ENCODE measurements at regions not wholly inside any gene's neighbourhood (a gene's known extent, or its start where the extent isn't known, plus 50 kb on each side); places are given as distances from the start of the nearest gene placed in this dataset.

DNA sequence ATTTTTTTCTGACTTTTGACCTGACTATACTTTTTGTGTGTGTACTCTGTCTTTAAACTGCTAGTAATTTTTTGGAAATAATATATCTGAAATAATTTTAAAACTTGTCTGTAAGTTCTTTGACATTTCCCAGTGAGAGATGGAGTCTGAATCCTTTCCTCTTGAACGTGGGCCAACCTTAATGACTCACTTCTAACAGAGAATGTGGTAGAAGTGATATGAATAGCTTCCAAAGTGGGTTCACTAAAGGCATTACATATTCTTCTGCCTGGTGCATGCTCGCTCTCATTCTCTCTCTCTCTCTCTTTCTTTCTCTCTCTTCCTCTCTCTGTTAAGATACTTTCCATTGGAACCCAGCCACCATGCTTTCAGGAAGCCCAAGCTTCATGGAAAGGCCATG is 108.7 kb upstream of the FERMT1 start:
- no peak for DNase-seq (ENCODE audit: low read depth)
- TF ChIP-seq CTCF (IDR thresholded peaks at IDR 0.05; ENCODE audit: control insufficient read depth, extremely low read depth, insufficient read depth) = no peak
- no peak overlapping the region for H3K4me3 ChIP-seq (ENCODE audit: low read depth, low read length)

DNA sequence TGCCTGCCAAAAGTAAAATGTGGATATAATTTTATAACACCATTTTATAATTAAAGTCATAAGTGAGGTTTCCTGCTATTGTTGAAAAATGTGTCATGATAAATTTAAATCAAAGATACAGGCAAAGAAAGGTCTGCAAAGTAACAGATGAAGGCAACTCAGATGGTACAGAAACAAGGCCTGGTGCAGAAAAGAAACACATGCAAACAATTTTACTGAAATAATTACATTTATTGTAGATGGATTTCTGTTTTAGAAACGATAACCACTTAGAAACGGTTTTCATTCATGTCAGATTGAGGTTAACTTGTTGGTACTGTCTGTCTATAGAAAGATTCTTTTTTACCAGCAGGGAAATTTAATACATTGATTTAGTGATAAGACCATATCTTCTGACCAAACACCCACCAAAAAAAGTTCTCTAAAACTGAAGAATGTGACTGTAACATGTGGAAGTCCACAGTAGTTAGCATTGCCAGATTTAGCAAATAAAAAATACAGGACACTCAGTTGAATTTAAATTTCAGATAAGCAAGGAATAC is 105.5 kb upstream of the FERMT1 start:
- no peak for DNase-seq (ENCODE audit: low read depth)
- H3K4me3 ChIP-seq (ENCODE audit: low read depth, low read length) = no peak overlapping the region
- no peak for TF ChIP-seq CTCF (IDR thresholded peaks at IDR 0.05; ENCODE audit: control insufficient read depth, extremely low read depth, insufficient read depth)

DNA sequence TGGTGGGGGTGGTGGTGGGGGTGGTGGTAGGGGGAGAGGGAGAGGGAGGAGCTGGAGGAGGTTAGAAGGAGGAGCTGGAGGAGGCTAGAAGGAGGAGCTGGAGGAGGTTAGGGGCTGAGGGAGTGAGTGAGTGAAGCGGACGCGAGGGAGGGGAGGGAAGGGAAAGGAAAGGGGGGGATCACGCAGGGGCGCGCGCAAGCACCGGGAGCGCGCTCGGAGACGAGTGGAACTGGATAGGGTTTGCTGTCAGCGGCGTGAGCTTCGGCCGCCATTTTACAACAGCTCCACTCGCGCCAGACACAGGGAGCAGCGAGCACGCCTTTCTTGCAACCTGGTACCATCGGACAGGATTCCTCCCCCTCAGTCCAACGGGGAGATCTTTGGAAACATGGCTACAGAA is 90.5 kb upstream of the FERMT1 start:
- TF ChIP-seq CTCF (IDR thresholded peaks at IDR 0.05; ENCODE audit: control insufficient read depth, extremely low read depth, insufficient read depth) = no peak
- no peak for DNase-seq (ENCODE audit: low read depth)
- peak overlapping the region; percentile 37 for H3K4me3 ChIP-seq (ENCODE audit: low read depth, low read length)

GRCh38 chr20:6212903-6213302 is 90.1 kb upstream of the FERMT1 start:
- DNase-seq (ENCODE audit: low read depth) = no peak
- TF ChIP-seq CTCF (IDR thresholded peaks at IDR 0.05; ENCODE audit: control insufficient read depth, extremely low read depth, insufficient read depth) = no peak

GRCh38 chr20:6209093-6209492 is 86.3 kb upstream of the FERMT1 start:
- TF ChIP-seq CTCF (IDR thresholded peaks at IDR 0.05; ENCODE audit: control insufficient read depth, extremely low read depth, insufficient read depth) = no peak
- no peak for DNase-seq (ENCODE audit: low read depth)
- no peak overlapping the region for H3K4me3 ChIP-seq (ENCODE audit: low read depth, low read length)

More at GRCh38 chr20:6212903-6213302, 90.1 kb upstream of the FERMT1 start:
- H3K4me3 ChIP-seq (ENCODE audit: low read depth, low read length) = no peak overlapping the region

DNA sequence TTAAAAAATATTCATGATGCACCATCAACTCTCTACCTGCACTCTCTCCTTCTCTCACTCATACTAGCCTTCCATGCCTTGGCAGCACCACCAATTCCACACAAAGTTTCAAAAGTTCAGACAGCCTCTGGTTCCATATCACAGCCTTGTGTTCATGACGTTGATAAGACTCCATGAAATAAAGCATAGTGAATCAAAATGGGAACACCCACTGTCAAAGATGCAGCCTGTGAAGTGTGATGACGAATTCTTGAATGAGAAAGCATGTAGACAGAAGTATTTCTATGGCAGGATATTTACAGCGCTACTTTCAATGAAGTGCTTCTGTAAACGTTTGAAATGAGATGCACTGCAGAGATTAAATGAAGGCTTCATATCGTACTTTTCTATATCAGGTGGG is 77.3 kb upstream of the FERMT1 start:
- DNase-seq (ENCODE audit: low read depth) = no peak
- TF ChIP-seq CTCF (IDR thresholded peaks at IDR 0.05; ENCODE audit: control insufficient read depth, extremely low read depth, insufficient read depth) = no peak
- H3K4me3 ChIP-seq (ENCODE audit: low read depth, low read length) = no peak overlapping the region

GRCh38 chr20:6185268-6185667 is 62.4 kb upstream of the FERMT1 start:
- TF ChIP-seq CTCF (IDR thresholded peaks at IDR 0.05; ENCODE audit: control insufficient read depth, extremely low read depth, insufficient read depth) = no peak
- H3K4me3 ChIP-seq (ENCODE audit: low read depth, low read length) = no peak overlapping the region
- no peak for DNase-seq (ENCODE audit: low read depth)

Data from LNCaP clone FGC (cell line).